Kidney (tissue), 13 donors: ENCODE measurements at regions not wholly inside any gene's neighbourhood (a gene's known extent, or its start where the extent isn't known, plus 50 kb on each side); places are given as distances from the start of the nearest gene placed in this dataset.

Experiments used
- DNase-seq, 5 donors: peaks; one replicate each; pipeline ENCODE4 v3.0.0-alpha.2; 2013 to 2020
- FAIRE-seq: peaks from 2 replicates; lab custom pipeline; 2012; peaks lifted over from hg19 to GRCh38; lab: Jason Lieb, UNC
- H3K27ac ChIP-seq, 2 donors: one replicate each; pipeline ENCODE4 v1.7.0; 2013; ENCODE audit warnings: low read depth in 2 of 2, low read length in 2 of 2, inconsistent platforms in 1 of 2
- H3K27me3 ChIP-seq: one replicate; pipeline ENCODE4 v1.7.1; 2013; ENCODE audit warnings: low read length, inconsistent platforms; ENCODE audit not compliant: control insufficient read depth, insufficient read depth
- H3K36me3 ChIP-seq, 3 donors: one replicate each; pipeline versions ENCODE4 v1.7.0 to v1.7.1; 2013; ENCODE audit warnings: low read length in 3 of 3, control low read depth in 1 of 3, inconsistent platforms in 1 of 3; ENCODE audit not compliant: insufficient read depth in 3 of 3, control insufficient read depth in 2 of 3
- H3K4me1 ChIP-seq, 3 donors: one replicate each; pipeline versions ENCODE4 v1.7.0 to v1.7.1; 2013; ENCODE audit warnings: low read length in 3 of 3, inconsistent platforms in 1 of 3, low read depth in 1 of 3; ENCODE audit not compliant: control insufficient read depth in 2 of 3, insufficient read depth in 2 of 3
- H3K4me3 ChIP-seq, 3 donors: one replicate each; pipeline versions ENCODE4 v1.7.0 to v1.8.1; 2013; ENCODE audit warnings: low read length in 3 of 3, control low read depth in 1 of 3, inconsistent platforms in 1 of 3
- H3K9ac ChIP-seq, 3 donors: one replicate each; pipeline versions ENCODE4 v1.7.0 to v1.7.1; 2013; ENCODE audit warnings: low read length in 3 of 3, control low read depth in 1 of 3, inconsistent platforms in 1 of 3
- H3K9me3 ChIP-seq, 3 donors: one replicate each; pipeline versions ENCODE4 v1.7.0 to v1.7.1; 2013; ENCODE audit warnings: low read length in 3 of 3, control low read depth in 1 of 3, inconsistent platforms in 1 of 3; ENCODE audit not compliant: control insufficient read depth in 2 of 3, insufficient read depth in 1 of 3
- intact Hi-C: fragments of 100-400 bp; cut with DNase I; formaldehyde crosslinking; loops from one replicate; pipeline ENCODE4 v1.11.1; 2022
- TF ChIP-seq, protein P1 (sequence below): IDR thresholded peaks from 3 replicates; pipeline ENCODE4 v1.5.1; 2012; ENCODE audit warnings: mild to moderate bottlenecking, moderate library complexity, borderline replicate concordance; ENCODE audit not compliant: insufficient read depth; ENCODE audit errors: extremely low read depth
- donor health status: control.
- donor health status: control.
- donor health status: control.
- donor health status: control.
- donor health status: control.
- donor health status: DM: yes; HTN: yes; CAD: no.
- donor health status: Normal renal cell carcinoma (clear cell type).

DNA sequence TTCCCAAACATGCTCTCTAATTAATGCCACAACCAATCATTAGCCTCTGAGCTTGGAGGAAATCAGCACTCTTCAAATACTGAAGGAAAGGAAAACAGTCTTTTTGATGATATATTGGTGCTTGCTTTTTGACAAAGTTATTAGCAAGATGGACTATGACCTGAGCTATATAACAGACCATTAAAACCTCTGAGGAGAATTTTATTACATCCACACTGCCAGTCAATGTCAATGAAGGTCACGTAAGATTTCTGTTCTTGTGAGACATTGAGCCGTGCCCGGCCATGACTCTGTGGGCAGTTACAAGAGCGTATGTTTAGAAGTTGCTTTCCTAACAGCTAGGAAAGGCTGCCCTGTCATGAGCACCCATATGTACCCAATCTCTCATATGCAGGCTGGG lies 659.0 kb downstream of the UTRN start:
- DNase-seq (peak in 2 of 5 donors; percentile 58 to 62), FAIRE-seq (no peak)
- intact Hi-C loops, result no loop called here

DNA sequence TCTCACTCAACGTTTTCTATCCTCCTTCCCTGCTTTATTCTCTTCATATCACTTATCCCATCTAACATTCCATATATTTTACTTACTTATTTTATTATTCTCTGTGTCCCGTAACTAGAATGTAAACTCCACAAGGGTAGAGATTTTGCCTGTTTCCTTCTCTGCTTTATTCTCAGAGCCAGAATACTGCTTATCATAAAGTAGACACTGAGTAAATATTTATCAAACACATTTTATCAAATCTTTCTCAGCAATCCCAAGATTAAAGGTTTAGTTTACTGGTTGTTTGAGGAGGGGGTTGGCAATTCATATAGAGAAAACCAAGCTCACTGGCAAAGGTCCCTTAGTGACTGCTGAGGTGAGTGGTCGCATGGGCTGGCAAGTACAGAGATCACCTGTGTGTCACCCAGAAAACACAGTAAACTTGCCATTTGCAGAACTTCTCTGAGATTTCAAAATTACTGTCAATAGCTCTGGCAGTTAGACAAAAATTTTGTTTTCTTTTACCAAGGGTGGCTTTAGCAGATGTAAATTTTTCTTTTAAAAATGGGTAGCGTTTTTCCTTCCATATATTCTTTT lies 662.4 kb downstream of the UTRN start:
- Histone ChIP-seq H3K27me3 (no peaks in the 10 kb centered on the region), H3K27ac (no peak overlapping the region), H3K36me3 (no peaks in the 10 kb centered on the region), H3K4me1 (no peaks in the 10 kb centered on the region), H3K9ac (no peak overlapping the region), H3K9me3 (no peaks in the 10 kb centered on the region), H3K4me3 (no peak overlapping the region)
- FAIRE-seq (no peak), DNase-seq (no peak)
- intact Hi-C loops, result no loop called here
- TF ChIP-seq, protein P1, sequence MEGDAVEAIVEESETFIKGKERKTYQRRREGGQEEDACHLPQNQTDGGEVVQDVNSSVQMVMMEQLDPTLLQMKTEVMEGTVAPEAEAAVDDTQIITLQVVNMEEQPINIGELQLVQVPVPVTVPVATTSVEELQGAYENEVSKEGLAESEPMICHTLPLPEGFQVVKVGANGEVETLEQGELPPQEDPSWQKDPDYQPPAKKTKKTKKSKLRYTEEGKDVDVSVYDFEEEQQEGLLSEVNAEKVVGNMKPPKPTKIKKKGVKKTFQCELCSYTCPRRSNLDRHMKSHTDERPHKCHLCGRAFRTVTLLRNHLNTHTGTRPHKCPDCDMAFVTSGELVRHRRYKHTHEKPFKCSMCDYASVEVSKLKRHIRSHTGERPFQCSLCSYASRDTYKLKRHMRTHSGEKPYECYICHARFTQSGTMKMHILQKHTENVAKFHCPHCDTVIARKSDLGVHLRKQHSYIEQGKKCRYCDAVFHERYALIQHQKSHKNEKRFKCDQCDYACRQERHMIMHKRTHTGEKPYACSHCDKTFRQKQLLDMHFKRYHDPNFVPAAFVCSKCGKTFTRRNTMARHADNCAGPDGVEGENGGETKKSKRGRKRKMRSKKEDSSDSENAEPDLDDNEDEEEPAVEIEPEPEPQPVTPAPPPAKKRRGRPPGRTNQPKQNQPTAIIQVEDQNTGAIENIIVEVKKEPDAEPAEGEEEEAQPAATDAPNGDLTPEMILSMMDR, result no peak

More for the DNA sequence above, 659.0 kb downstream of the UTRN start:
- H3K27me3 ChIP-seq, result no peaks in the 10 kb centered on the region
- no peak overlapping the region for H3K9ac ChIP-seq
- TF ChIP-seq, protein P1, result no peak
- no peaks in the 10 kb centered on the region for H3K36me3 ChIP-seq
- no peaks in the 10 kb centered on the region for H3K9me3 ChIP-seq
- no peaks in the 10 kb centered on the region for H3K4me1 ChIP-seq
- H3K4me3 ChIP-seq, result no peak overlapping the region
- H3K27ac ChIP-seq, result no peak overlapping the region

DNA sequence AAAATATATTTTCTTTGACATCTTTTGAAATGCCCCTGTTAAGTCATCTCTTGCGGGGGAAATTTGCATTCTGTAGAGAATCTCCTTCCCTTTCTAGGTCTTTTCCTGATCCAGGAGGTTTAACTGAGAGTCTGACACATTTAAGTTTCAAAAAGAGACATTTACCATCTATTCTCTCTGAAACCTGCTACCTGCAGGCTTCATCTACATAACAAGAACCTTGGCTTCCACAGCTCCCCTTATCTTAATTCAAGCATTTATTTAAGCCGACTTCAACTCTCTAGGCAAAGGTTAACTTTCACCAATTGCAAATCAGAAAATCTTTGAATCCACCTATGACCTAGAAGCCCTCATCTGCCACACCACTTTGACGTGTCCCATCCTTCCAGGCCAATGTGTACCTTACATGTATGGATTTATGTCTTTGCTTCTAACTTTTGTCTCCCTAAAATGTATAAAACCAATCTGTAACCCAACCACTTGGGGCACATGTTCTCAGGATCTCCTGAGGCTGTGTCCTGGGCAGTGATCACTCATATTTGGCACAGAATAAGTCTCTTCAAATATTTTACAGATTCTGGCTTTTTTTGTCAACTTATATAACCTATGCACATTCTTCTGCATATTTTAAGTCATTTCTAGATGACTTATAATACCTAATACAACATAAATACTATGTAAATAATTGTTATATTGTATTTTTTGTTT lies 666.7 kb downstream of the UTRN start:
- DNase-seq, result no peak

More for the DNA sequence above, 666.7 kb downstream of the UTRN start:
- no peak for FAIRE-seq
- H3K4me1 ChIP-seq, result no peaks in the 10 kb centered on the region
- H3K9me3 ChIP-seq, result no peaks in the 10 kb centered on the region
- H3K4me3 ChIP-seq, result no peak overlapping the region
- H3K27ac ChIP-seq, result no peak overlapping the region
- H3K36me3 ChIP-seq, result no peaks in the 10 kb centered on the region
- H3K27me3 ChIP-seq, result no peaks in the 10 kb centered on the region
- intact Hi-C loops, result no loop called here
- TF ChIP-seq, protein P1, result no peak
- no peak overlapping the region for H3K9ac ChIP-seq
